Chondrocyte (in vitro differentiated cells): ENCODE measurements at regions not wholly inside any gene's neighbourhood (a gene's known extent, or its start where the extent isn't known, plus 50 kb on each side); places are given as distances from the start of the nearest gene placed in this dataset.
A peak's percentile ranks its signal among the peaks of the same experiment; 100 is the strongest.

Experiments
- DNase-seq: peaks from one replicate; pipeline ENCODE4 v3.0.0; 2021; ENCODE audit warnings: mixed read lengths, low spot score
- H3K27ac Mint-ChIP-seq: one replicate; pipeline ENCODE4 v1.8.0; 2021; ENCODE audit warnings: mild to moderate bottlenecking, moderate library complexity, mixed read lengths; ENCODE audit not compliant: unreplicated experiment
- H3K27me3 Mint-ChIP-seq: 2 replicates; pipeline ENCODE4 v1.8.0; 2021; ENCODE audit warnings: low read depth, mixed read lengths
- H3K36me3 Mint-ChIP-seq: 2 replicates; pipeline ENCODE4 v1.8.0; 2021; ENCODE audit warnings: low read depth, mixed read lengths
- H3K4me1 Mint-ChIP-seq: 2 replicates; pipeline ENCODE4 v1.8.0; 2021; ENCODE audit warnings: low read depth, mild to moderate bottlenecking, mixed read lengths
- H3K4me3 Mint-ChIP-seq: one replicate; pipeline ENCODE4 v1.8.0; 2021; ENCODE audit warnings: mild to moderate bottlenecking, moderate library complexity, mixed read lengths; ENCODE audit not compliant: unreplicated experiment
- H3K9me3 Mint-ChIP-seq: 2 replicates; pipeline ENCODE4 v1.8.0; 2021; ENCODE audit warnings: low read depth, mixed read lengths
- TF ChIP-seq, protein P1 (sequence below): fragments of 200-600 bp; sonication (generic); IDR thresholded peaks from 2 replicates; pipeline ENCODE4 v1.5.0; 2021; ENCODE audit warnings: antibody characterized with exemption, mild to moderate bottlenecking, moderate library complexity

DNA sequence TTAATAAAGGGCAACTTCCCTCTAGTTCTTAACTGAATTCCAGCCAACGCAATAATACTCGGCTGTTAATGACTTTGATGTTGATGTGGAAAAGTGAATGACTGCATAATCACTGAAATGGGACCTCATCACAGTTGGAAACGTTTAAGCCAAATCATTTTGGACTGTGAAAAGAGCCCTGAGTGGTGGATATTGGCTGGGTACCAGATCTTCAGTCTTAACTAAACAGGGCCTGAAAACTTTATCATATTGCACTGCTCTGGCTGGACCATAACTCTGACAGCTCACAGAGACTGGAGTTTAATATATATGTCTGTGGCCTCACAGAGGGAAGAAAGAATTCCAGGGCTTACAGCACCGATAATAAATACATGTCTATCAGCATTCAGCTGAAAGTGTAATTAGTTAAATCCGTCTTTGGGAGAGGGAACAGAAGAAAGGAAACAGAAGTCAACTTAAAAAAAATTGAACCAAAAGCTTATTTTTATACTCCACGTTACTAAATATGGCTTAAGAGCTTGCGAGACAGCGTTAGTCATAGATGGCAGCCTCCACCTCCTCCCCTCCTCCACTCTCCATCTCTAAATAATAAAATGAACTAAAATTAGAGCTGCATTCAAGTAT is 222.3 kb upstream of the CDIN1 start:
- TF ChIP-seq, protein P1, sequence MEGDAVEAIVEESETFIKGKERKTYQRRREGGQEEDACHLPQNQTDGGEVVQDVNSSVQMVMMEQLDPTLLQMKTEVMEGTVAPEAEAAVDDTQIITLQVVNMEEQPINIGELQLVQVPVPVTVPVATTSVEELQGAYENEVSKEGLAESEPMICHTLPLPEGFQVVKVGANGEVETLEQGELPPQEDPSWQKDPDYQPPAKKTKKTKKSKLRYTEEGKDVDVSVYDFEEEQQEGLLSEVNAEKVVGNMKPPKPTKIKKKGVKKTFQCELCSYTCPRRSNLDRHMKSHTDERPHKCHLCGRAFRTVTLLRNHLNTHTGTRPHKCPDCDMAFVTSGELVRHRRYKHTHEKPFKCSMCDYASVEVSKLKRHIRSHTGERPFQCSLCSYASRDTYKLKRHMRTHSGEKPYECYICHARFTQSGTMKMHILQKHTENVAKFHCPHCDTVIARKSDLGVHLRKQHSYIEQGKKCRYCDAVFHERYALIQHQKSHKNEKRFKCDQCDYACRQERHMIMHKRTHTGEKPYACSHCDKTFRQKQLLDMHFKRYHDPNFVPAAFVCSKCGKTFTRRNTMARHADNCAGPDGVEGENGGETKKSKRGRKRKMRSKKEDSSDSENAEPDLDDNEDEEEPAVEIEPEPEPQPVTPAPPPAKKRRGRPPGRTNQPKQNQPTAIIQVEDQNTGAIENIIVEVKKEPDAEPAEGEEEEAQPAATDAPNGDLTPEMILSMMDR, result no peak
- peak overlapping the region; percentile 92 for H3K27ac Mint-ChIP-seq
- DNase-seq, result no peak
- H3K4me3 Mint-ChIP-seq, result peak overlapping the region; percentile 50
- H3K9me3 Mint-ChIP-seq, result no peaks in the 10 kb centered on the region
- peaks cover 46% of the 10 kb centered on the region for H3K4me1 Mint-ChIP-seq
- H3K27me3 Mint-ChIP-seq, result no peaks in the 10 kb centered on the region
- H3K36me3 Mint-ChIP-seq, result no peaks in the 10 kb centered on the region

DNA sequence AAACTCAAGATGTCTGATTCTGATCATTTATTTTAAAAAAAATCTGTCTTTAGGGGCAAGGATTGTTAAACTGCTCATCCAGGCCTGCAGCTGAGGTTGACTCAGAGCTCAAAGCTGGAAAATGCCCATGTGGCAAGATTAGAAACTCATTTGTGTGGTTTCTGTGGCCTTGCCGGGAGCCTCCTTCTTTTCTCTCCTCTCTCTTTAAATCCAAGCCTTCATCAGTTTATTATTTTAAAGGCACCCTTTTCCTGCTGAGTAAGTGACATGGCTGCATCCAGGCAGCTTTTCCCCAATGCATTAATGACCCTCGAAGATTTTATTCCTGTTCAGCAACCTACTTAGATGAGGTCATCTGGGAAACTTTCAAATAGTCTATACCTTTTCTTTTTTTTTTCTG is 221.3 kb upstream of the CDIN1 start:
- H3K36me3 Mint-ChIP-seq, result no peaks in the 10 kb centered on the region
- peaks cover 50% of the 10 kb centered on the region for H3K4me1 Mint-ChIP-seq
- peak overlapping the region; percentile 21 for H3K4me3 Mint-ChIP-seq
- DNase-seq, result no peak
- no peaks in the 10 kb centered on the region for H3K27me3 Mint-ChIP-seq
- peak overlapping the region; percentile 78 for H3K27ac Mint-ChIP-seq
- TF ChIP-seq, protein P1, result no peak
- no peaks in the 10 kb centered on the region for H3K9me3 Mint-ChIP-seq

DNA sequence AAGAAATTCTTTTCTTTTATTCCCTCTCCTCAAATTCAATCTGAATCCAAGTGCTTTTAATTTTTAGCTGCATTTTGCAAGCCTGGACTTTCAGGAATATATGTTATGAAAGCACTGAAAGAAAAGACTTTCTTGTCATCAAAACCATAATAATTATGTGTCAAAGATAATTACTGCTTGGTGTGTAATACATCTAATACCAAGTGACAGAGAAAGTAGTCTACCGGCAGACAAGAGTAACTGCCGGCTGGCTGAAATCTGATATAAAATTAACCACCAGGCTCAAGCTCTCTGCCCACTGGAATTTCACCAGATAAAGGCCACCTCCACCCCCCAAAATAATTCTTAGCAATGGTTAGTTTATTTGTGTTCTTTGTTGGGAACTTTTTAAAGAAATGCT is 220.9 kb upstream of the CDIN1 start:
- H3K27ac Mint-ChIP-seq, result peak overlapping the region; percentile 78
- H3K9me3 Mint-ChIP-seq, result no peaks in the 10 kb centered on the region
- peaks cover 54% of the 10 kb centered on the region for H3K4me1 Mint-ChIP-seq
- peak overlapping the region; percentile 21 for H3K4me3 Mint-ChIP-seq
- no peaks in the 10 kb centered on the region for H3K36me3 Mint-ChIP-seq
- no peak for DNase-seq
- no peaks in the 10 kb centered on the region for H3K27me3 Mint-ChIP-seq
- TF ChIP-seq, protein P1, result peak; percentile 26

DNA sequence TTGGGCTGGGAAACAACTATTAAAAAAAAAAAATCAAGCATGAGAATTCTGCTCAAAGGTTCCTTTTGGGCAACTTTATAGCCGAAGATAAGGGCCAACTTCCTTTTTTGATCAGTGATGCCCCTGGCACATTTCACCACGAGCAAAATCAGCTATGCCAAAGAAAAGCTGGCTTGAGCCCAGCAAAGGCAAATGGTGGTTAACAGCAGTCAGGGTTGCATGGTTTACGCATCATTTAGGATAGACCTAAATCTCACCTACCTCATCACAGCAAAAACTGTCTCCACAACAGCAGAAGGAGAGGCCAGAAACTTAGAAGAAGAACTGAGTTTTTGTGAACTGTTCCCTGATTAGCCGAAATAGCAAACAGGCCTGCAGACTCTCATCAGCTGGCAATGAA is 220.1 kb upstream of the CDIN1 start:
- Mint-ChIP-seq H3K9me3 (no peaks in the 10 kb centered on the region), H3K4me3 (no peak overlapping the region), H3K4me1 (peaks cover 62% of the 10 kb centered on the region), H3K27ac (no peak overlapping the region), H3K27me3 (no peaks in the 10 kb centered on the region), H3K36me3 (no peaks in the 10 kb centered on the region)
- DNase-seq, result no peak
- TF ChIP-seq, protein P1, result no peak

DNA sequence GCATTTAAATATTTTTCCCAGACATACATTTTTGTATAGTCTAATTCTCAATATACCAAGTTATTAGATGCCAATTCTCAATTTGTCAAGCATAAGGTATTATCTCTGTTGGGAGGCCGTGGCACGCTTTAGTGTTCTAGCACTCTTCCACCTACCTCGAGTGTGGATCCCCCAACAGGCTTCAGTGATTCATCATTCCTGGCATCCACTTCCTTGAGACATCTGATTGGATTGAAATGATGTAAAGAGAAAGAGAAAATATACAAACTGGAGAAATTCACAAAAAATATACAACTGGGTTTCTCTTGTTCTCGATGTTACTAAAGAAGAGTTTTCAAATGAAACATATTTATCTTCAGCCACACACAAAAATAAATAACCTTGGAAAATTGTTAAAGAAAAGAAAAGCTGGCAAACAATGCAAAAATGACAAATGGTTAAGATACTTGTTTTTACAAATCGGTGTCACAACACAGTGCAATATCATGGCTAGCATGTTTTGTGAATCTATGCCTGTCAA is 218.0 kb upstream of the CDIN1 start:
- TF ChIP-seq, protein P1, result no peak
- no peaks in the 10 kb centered on the region for H3K27me3 Mint-ChIP-seq
- H3K27ac Mint-ChIP-seq, result peak overlapping the region; percentile 65
- no peak for DNase-seq
- H3K9me3 Mint-ChIP-seq, result no peaks in the 10 kb centered on the region
- H3K4me3 Mint-ChIP-seq, result no peak overlapping the region
- H3K4me1 Mint-ChIP-seq, result peaks cover 74% of the 10 kb centered on the region
- no peaks in the 10 kb centered on the region for H3K36me3 Mint-ChIP-seq
